Testis (tissue), 2 donors: ENCODE measurements at regions not wholly inside any gene's neighbourhood (a gene's known extent, or its start where the extent isn't known, plus 50 kb on each side); places are given as distances from the start of the nearest gene placed in this dataset.
"Not testable (repeated sequence)": the region's sequence is repeated elsewhere in the genome, so short reads cannot be mapped to it uniquely, and the experiment has no call there.

Experiments used
- CTCF ChIP-seq, 3 experiments: fragments of 450-650 bp in 2 of 3; fragments of 200-600 bp in 1 of 3; sonication (generic) in 1 of 3; IDR thresholded peaks; one replicate each; pipeline ENCODE4 v1.5.1; 2016 to 2019; ENCODE audit warnings: antibody characterized with exemption in 3 of 3, mild to moderate bottlenecking in 2 of 3, moderate library complexity in 1 of 3
- POLR2A ChIP-seq: fragments of 450-650 bp; IDR thresholded peaks from one replicate; pipeline ENCODE4 v1.6.1; 2017; ENCODE audit warnings: antibody characterized with exemption, mild to moderate bottlenecking, moderate library complexity

DNA sequence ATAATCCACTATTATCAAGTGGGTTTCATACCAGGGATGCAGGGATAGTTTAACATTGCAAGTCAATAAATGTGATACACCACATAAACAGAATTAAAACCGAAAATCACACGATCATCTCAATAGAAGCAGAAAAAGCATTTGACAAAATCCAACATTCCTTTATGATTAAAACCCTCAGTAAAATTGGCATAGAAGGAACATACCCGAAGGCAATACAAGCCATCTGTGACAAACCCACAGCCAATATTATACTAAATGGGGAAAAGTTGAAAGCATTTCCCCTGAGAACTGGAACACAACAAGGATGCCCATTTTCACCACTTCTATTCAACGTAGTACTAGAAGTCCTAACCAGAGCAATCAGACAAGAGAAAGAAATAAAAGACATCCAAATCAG lies 103.0 kb upstream of the KRR1 start:
- TF ChIP-seq CTCF (IDR thresholded peaks at IDR 0.05); POLR2A: not testable (repeated sequence)
